T-helper 2 cell treated with Interferon-gamma antibody and Interleukin-4, amounts not matched to agents 100 ng/mL and 5 ng/mL, for 36 hours (primary cell): ENCODE measurements at regions not wholly inside any gene's neighbourhood (a gene's known extent, or its start where the extent isn't known, plus 50 kb on each side); places are given as distances from the start of the nearest gene placed in this dataset.

Experiments used
- intact Hi-C: fragments of 100-400 bp; cut with micrococcal nuclease; formaldehyde crosslinking; loops from one replicate; pipeline ENCODE4 v1.15.1; 2023

DNA sequence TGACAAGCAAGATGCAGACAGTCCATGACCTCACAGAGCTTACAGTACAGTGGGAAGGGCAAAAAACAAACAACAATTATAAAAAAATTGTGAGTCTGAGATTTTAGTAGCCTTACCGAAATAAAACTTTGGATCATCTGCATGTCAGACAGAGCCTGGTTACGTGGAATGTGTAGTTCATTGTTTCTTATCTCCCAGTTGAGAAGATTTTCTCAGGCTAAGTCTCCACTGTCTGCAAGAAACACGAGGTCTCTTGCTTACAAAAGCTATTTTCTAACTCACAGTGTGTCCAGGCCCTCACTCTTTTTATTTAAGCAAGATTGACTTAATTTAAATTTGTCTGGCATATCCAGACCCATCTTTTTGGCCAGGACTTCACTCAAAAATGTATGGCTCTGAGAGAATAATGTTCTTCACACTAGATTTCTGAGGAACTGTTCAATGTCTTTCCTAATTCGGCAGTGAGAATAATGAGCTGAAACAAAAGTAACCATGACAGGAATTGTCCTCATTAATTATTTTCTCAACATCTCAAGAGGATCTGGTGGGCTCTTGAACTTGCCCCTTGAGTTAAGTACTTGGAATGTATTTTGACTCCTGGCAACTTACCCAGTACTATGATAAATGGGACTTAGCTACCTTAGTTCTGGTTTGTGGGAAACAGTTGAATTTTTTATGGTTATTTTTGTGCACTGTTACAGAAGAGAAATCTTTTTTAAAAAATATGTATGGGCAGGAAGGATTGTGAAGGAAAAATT, 265.1 kb upstream of the COL8A1 start:
- intact Hi-C loops = no loop called here

DNA sequence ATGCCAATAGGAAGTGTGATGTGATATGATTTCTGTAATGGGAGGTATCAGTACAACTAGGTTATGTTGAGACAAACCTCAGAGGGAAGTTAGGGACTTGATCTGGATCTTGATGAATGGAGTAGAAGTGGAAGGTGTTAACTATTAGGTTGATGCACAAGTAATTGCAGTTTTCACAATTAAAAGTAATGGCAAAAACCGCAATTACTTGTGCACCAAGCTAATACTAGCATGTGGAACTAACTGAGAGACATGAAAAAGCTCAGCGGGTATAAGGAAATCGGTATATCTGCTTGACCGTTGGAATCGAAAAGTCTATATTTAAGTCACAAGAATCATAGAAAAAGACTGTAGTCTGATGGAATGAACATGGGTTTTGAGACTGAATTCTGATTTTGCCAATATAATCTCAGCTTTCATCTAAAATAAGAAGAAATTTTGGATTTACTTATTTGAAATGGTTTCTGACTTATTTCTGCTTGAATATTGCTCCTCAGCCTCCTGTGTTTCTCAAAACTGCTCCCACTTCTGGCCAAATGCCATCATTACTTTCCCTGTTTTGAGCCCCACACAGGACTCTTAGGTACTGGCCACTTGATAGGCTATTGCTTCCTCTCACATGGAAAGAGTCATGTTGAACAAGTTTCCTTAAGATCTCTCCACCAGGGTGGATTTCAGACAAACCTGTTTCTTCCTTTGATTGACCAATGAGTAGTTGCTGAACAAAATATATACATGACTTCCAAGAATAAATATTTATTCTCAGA, 271.5 kb upstream of the COL8A1 start:
- intact Hi-C loops = no loop called here

DNA sequence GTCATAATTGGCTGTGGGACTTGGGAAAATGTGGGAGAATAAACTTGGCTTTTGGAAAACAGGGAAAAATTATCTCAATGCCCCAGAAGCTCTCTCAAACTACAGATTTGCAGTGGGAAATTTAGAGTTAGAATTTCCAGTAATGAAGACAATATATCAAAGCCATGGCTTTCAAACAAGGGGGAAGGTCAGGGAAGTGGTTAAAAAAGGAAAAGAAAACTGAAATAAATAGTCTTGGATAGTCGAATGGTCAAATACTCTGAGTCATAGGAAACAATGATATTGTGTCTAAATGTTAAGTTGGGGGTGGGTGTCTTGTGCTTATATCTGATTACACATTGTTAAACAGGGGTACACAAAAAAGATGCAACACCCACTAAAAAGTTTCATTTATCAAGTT, 272.4 kb upstream of the COL8A1 start:
- intact Hi-C loops = no loop called here

DNA sequence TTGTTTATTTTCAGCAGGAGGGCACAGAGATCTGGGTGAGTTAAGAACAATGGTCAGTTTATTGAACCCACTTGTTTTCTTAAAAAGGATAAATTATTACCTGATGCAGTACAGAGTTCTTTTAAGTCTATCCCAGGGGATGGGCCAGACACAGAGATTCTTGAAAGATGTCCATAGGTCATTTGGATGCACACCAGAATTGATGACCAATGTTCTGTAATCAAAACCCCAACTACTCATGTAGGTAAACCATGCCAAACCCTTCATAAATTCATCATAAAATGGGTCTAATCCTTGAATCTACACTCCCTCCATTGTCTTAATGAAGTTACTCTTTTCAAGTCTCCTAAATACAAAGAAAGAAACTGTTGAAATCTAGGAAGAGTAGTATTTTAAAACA, 273.0 kb upstream of the COL8A1 start:
- intact Hi-C loops = no loop called here

DNA sequence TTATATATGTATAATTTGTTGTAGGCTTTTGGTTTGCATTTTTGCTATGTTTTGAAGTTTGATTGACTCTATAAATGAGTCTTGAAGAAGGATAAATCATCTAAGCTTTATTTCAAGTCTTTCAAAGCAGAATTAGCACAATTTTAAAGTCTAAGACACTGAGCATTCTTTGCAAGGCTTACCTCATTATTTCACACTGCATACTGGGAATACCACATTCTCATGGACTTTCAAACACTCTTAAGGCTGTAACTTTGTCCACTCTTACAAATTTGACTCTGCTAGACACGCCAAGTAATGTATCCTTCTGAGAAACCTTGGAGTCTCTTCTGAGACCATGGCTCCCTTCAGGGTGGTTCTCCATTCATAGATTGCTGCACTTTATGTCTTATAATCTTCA, 281.3 kb upstream of the COL8A1 start:
- intact Hi-C loops = no loop called here

DNA sequence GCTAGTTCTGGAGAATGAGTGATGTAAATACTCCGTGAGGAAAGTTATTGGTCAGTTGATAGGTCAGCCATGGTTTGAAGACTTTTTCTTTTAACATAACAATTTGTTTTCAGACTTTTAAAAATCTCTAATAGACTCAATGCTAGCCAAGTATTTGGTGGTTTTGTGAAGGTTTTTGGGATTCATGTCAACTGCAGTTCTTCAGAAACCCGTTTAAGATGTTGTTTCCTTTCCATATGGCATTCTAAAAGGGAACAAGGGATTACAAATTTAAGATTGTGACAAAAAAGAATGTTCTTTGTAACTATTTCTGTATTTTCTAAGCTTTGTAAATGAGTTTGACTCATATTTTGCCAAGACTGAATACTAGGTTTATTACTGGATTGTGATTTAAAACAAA, 281.7 kb upstream of the COL8A1 start:
- intact Hi-C loops = no loop called here

DNA sequence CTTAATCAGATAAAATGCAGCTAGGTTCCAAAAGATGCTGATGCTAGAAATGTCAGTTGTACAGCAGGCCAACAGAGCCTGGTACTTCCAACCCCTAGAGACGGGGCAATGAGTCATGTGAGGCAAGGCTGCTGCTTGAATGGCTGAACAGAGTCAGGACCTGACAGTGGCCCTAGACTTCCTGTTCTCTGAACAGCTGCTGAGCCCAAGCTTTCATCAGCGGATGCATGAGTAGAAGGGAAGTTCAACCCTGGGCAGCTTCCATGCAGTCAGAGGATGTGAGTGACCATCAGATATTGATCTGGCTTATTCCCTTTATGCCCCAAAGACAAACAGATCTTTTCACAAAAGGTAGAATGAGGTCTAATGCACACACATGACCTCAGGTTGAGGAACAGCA, 282.9 kb upstream of the COL8A1 start:
- intact Hi-C loops = no loop called here

DNA sequence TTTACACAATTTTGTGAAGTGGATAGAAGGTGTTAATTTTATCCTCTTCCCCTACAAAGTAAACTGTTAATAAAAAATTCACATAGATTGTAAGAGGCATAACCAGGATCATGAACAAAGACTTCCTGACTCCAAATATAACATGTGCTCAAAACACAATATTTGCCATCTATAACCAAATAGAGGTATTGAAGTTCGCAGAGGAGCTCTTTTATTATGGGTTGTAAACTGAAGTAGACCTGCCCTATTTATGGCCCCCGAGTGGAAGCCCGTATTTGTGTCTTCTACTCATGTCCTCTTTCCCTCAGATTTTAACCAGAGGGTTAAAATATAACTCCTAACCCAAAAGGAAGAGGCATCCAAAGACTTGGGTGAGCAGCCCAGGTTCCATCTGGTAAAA, 285.6 kb upstream of the COL8A1 start:
- intact Hi-C loops = no loop called here

DNA sequence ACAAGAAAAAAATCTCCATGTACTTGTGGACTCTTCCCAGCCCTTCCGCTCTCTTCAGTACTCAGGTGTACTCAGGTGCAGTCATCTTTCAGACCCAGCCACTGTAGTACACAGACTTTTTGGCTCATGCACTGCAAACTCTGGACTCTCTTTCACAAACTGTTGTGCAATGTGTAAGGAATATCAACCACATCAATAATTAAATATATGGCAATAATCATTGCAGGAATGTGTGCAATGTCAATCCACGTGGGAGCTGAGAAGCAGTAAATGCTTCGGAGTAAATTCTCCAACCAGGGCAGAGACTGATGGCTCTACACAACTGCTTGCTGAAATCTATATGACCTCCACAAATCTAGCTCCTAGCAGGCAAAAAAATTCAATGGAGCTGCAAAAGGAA, 287.3 kb upstream of the COL8A1 start:
- intact Hi-C loops = no loop called here

DNA sequence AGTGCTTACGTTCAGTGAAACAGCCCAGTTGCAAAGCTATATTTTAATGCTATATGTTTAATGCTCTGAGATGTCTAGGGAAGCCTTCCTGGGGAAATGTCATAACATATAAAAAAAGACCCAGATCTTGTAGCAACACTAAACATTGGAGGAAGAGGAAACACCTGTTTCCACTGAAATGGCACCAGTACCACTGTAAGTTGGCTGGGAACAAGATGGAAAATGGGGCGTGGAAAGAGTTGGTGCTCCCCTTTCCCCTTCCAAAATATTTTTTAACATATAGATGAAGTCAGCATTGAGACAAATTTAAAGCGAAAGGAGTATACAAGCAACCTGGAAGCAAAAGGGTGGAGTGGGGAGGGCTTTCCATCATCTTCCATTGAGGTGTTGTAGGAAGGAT, 289.9 kb upstream of the COL8A1 start:
- intact Hi-C loops = no loop called here

DNA sequence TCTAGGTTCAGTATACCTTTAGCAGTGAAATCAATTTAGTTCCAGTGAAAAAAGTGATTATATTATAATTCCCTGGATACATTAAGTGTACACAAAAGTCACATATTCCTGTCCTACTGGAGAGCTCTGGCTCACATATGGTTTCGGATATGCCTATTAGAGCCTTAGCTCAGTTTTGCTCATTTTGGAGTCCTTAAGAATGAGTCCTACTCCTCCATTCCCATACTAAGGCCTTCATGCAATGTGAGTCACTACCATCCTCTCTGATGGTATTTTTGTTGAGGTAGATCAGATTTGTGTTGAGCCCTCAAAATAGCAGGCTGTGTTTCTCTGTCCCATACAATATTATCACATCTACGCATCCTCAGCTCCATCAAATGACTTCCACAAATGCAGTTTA, 294.2 kb upstream of the COL8A1 start:
- intact Hi-C loops = no loop called here

DNA sequence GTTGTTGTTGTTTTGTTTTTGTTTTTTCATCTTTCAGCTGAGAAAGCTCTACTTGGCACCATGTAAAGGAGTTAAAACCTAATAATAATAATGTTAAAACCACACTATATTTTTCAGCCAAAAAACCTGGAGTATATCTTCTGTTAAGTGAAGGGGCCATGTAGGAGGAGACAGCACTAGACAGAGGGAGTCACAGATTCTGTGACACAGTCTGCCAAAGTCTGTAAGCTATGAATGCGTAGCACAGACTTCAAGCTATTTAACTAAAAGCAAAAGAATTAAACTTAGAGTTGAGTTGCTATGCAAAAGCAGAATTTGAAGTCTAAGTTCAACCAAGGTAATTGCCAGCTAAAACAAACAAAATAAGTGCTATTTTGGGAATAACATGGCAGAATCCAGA, 296.0 kb upstream of the COL8A1 start:
- intact Hi-C loops = no loop called here

DNA sequence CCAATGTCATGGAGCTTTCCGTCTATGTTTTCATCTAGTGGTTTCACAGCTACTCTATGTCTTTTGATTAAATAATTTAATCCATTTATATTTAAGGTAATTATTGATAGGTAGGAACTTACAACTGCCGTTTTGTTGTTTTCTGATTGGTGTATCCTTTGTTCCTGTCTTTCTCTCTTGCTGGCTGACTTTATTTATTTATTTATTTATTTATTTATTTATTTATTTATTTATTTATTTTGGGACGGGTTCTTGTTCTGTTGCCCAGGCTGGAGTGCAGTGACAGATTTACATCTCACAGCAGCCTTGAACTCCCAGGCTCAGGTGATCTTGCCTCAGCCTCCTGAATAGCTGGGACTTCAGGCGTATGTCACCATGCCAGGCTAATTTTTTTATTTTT, 299.2 kb upstream of the COL8A1 start:
- intact Hi-C loops = no loop called here

DNA sequence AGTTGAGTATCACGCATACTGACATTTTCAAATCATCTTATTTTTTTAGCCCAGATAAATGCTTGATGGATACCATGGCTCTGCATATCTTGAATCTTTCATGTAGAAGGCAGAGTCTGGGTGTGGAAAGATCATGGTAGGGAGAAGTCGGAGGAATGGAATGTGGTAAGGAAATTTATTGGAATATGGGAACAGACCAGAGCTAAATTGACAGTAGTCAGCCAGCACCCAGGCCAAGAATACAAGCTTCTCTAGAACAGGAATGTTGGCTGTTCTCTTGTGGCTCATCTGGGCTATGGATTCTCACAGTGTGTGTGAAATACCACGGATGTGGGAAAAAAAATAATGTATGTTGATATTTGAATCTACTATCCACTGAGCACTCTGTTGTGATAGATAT, 305.7 kb upstream of the COL8A1 start:
- intact Hi-C loops = no loop called here

DNA sequence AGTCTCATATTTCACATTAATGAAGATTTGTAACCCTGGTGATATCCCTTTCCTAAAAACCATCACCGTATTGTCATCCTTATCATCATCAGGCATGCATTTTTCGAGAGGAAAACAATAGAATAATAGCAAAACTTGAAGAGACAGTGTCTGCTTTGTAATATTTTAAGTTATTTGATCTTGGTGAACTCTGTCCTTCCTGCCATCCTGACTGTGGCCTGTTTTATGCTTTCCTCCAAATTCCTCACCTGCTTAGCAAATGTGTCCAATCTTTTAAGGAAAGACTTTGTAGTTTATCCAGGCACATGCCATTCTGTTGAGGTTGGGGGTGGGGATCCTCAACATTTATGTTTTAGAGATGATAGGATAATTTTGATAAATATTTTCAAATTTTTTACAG, 306.1 kb upstream of the COL8A1 start:
- intact Hi-C loops = no loop called here

DNA sequence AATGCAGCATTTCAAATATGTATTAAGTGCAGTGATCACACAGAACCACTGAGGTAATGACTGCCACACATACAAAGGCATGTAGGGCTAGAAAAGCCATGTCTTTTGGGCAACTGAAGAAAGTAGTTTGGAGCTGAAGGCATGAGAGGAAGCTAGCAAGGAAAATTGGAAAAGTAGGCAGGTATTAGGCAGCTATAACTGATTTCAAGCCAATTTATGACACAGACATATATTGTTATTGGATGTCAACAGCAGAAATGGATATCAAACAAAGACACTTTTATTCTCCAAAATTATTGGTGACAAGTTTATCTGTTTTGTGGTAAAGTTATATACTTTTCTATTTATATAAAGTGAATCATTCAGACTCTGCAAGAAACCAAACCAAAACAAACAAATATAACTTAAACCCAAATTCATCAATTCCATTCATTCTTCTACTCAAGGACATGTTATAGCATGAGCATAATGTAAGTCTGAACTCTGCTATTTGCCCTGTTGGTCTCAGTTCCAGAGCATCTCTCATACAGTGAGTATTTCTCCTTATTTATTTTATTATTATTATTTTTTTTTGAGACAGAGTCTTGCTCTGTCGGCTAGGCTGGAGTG, 307.4 kb upstream of the COL8A1 start:
- intact Hi-C loops = no loop called here

DNA sequence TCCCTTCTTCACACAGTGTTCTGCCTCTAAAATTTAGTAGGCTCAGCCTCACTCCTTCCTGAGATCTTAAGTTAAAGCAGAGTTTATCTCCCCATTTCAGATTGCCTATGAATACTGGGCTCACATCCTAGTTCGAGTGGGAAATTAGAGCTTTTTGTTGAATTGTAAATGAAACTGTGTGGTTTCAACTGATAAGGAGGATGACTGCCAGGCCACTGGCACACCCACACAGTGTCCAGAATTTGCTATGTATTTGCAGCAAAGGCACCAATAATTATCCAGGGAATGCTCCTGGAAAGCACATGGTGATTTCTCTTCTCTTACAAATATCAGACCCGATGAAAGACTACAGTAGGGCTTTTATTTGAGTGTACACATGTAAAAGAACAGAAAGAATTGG, 308.1 kb upstream of the COL8A1 start:
- intact Hi-C loops = no loop called here

DNA sequence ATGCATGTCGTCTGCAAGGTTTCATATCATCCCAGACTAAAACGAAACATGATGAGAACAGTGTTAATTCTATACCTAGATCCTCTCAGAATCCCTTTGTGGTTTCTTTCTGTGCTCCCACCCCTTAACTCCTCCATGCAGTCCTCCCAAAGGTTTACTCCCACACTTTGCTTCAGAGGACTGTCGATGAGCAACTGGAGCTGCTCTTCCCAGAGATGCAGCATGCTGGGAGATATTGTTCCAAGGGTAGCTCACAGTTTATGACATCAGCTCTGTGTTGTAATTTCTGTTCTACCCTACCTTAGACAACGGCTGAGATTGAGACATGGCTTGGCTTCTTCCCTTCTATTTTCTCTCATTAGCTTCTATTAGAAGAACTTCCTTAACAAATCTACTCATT, 313.0 kb upstream of the COL8A1 start:
- intact Hi-C loops = no loop called here

DNA sequence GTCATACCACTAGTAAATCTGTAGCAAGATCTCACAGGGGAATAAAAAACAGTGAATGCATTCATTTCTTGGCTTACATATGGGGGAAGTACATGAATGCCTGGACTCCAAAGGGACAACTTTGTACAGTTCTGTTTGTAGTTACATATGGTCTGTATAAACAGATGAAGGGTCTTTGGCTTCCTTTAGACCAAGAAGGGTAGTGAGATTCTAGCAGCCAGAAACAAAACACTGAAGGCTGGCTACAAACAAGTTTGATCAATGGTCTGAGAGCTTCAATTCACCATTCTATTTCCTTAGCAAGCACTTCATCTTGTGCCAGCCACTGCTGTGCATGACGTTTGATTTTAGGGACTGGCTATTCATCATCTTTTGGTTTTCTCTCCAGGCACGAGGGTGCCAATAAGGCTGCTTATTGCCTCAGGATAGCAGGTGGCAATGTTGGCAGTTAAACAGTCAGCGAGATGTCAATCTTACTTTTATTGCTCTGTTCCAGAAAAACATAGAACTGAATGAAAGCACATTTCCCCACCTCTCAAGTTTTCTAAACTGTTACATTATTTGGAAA, 313.7 kb upstream of the COL8A1 start:
- intact Hi-C loops = no loop called here

DNA sequence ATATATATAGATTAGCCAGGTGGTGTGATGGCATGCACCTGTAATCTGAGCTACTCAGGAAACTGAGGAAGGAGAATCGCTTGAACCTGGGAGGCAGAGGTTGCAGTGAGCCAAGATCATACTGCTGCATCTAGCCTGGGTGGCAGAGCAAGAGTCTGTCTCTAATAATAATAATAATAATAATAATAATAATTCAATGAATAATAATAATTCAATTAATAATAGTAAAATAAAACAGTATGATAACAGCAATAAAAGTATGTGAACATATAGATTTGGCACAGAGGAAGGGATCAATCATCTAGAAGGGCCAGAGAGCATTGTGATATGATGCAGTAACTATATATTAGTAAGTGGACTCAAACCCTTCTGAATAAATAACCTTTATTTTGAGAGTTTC, 314.5 kb upstream of the COL8A1 start:
- intact Hi-C loops = no loop called here

DNA sequence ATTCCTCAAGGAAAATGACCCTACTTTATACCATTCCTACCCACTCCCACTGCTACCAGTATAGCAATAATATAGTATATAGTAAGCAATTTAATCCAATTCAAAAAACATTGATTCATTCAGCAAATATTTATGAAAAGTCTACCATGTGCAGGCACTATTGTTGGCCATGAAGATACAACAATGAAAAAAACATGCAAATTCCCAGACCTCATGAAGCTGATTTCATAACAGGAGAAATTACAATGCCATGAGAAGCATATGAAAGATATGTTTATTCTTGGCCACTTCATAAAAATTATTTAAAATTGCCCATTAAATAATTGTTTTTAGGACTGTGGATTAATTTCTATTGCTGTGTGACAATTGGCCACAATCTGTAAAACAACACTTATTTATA, 315.8 kb upstream of the COL8A1 start:
- intact Hi-C loops = no loop called here

DNA sequence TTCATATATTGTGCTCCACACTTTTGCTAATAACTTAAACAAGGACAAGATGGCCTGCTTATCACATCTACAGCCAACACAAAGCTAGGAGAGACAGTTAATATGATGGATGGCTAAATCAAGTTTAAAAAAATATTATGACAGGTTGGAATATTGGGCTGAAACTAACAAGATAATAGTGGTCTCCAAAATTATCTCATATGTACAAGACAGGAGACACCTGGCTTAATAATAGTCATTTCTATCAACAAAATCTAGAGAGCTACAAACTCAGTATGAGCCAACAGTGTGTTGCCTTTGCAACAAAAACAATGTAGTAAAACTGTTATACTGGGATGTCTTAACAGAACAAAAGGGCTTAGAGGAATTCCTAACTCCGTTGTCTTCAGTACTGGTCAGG, 317.1 kb upstream of the COL8A1 start:
- intact Hi-C loops = no loop called here
